Body of pancreas (tissue), 4 donors: ENCODE measurements at regions not wholly inside any gene's neighbourhood (a gene's known extent, or its start where the extent isn't known, plus 50 kb on each side); places are given as distances from the start of the nearest gene placed in this dataset.

Experiments
- ATAC-seq: fragments of 150-250 bp; one replicate; pipeline ENCODE4 v1.9.1; 2016
- DNase-seq, 4 donors: peaks; one replicate each; pipeline ENCODE4 v3.0.0-alpha.2; 2019
- H3K27ac ChIP-seq, 4 donors: fragments of 200-600 bp; sonication (generic); 1 replicate in 3 of 4; 2 replicates in 1 of 4; pipeline versions ENCODE4 v1.5.1 to v1.6.1; 2016 to 2019; ENCODE audit warnings: mild to moderate bottlenecking in 1 of 4, mixed read lengths in 1 of 4, moderate library complexity in 1 of 4
- H3K27me3 ChIP-seq, 2 donors: fragments of 200-600 bp; sonication (generic); one replicate each; pipeline ENCODE4 v1.6.0; 2016; ENCODE audit warnings: mild to moderate bottlenecking in 1 of 2
- H3K36me3 ChIP-seq, 2 donors: fragments of 200-600 bp; sonication (generic); replicated peaks in 1 of 2; 2 replicates each; pipeline ENCODE4 v1.5.1; 2016; ENCODE audit warnings: low read depth in 2 of 2; ENCODE audit not compliant: insufficient read depth in 1 of 2
- H3K4me1 ChIP-seq: fragments of 200-600 bp; sonication (generic); one replicate; pipeline ENCODE4 v1.6.0; 2016
- H3K4me3 ChIP-seq, 2 donors: fragments of 200-600 bp; sonication (generic); 1 replicate in 1 of 2; 2 replicates in 1 of 2; pipeline ENCODE4 v1.5.1; 2016 to 2019
- H3K9me3 ChIP-seq, 3 donors: fragments of 200-600 bp; sonication (generic); 1 replicate in 2 of 3; 2 replicates in 1 of 3; pipeline ENCODE4 v1.5.1; 2016
- POLR2A ChIP-seq, 3 donors: fragments of 450-650 bp; IDR thresholded peaks; one replicate each; pipeline ENCODE4 v1.6.1; 2016; ENCODE audit warnings: antibody characterized with exemption in 3 of 3, mild to moderate bottlenecking in 2 of 3
- WGBS, 2 donors: methylation state at CpG; one replicate each; pipeline ENCODE4 v1.1.5; 2017; 5-methylcytosine and 5-hydroxymethylcytosine counted together
- intact Hi-C: fragments of 100-400 bp; cut with DNase I; formaldehyde crosslinking; loops from one replicate; pipeline ENCODE4 v1.15.1; 2023
- TF ChIP-seq, protein P1 (sequence below), 7 experiments: fragments of 450-650 bp in 4 of 7; fragments of 200-600 bp in 3 of 7; sonication (generic) in 3 of 7; IDR thresholded peaks; one replicate each; pipeline ENCODE4 v1.5.1; 2016 to 2019; ENCODE audit warnings: antibody characterized with exemption in 7 of 7

DNA sequence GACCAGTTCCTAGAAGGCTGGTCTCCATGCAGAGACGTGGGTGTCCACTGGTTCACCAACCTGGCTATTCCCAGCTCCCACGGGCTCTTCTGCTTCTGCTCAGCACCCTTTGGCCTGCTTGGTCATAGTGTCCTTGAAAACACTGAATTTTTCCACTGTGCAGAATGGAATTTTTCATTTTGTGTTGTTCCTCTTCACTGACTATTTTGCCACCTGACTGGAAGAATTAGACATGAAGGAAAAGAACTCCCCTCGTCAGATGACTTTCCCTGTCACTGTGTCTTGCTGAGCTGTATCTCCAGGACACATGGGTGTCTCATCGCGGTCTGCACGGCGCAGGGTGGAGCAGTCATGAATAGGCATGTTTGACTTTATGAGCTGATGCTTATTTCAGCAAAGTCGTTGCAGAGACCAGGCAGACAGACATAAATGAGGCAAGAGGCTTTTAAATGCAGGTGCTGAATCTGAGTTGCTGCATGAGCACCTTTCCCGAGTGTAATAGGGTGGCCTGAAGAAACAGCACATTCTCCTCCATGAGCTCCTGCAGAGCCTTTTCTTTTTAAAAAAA lies 50.2 kb upstream of the SEMA4D start:
- Histone ChIP-seq H3K4me3 (no peak overlapping the region), H3K36me3 (no peaks in the 10 kb centered on the region), H3K27me3 (no peaks in the 10 kb centered on the region), H3K27ac (no peak overlapping the region), H3K4me1 (no peaks in the 10 kb centered on the region), H3K9me3 (no peaks in the 10 kb centered on the region)
- intact Hi-C loops, result loop anchor here (10.0 kb wide), 1 partner anchor 223 kb away; no protein-coding TSS in a partner anchor
- 70 to 71% methylated on average over 9 of the region's 9 CpGs for WGBS, 2 donors
- DNase-seq (no peak), ATAC-seq (no peak)
- TF ChIP-seq POLR2A (IDR thresholded peaks at IDR 0.05), result no peak
- TF ChIP-seq, protein P1, sequence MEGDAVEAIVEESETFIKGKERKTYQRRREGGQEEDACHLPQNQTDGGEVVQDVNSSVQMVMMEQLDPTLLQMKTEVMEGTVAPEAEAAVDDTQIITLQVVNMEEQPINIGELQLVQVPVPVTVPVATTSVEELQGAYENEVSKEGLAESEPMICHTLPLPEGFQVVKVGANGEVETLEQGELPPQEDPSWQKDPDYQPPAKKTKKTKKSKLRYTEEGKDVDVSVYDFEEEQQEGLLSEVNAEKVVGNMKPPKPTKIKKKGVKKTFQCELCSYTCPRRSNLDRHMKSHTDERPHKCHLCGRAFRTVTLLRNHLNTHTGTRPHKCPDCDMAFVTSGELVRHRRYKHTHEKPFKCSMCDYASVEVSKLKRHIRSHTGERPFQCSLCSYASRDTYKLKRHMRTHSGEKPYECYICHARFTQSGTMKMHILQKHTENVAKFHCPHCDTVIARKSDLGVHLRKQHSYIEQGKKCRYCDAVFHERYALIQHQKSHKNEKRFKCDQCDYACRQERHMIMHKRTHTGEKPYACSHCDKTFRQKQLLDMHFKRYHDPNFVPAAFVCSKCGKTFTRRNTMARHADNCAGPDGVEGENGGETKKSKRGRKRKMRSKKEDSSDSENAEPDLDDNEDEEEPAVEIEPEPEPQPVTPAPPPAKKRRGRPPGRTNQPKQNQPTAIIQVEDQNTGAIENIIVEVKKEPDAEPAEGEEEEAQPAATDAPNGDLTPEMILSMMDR (IDR thresholded peaks at IDR 0.05), result no peak
